ENCODE measurements at regions not wholly inside any gene's neighbourhood (a gene's known extent, or its start where the extent isn't known, plus 50 kb on each side); places are given as distances from the start of the nearest gene placed in this dataset.
"Not testable (repeated sequence)": the region's sequence is repeated elsewhere in the genome, so short reads cannot be mapped to it uniquely, and the experiment has no call there.

DNA sequence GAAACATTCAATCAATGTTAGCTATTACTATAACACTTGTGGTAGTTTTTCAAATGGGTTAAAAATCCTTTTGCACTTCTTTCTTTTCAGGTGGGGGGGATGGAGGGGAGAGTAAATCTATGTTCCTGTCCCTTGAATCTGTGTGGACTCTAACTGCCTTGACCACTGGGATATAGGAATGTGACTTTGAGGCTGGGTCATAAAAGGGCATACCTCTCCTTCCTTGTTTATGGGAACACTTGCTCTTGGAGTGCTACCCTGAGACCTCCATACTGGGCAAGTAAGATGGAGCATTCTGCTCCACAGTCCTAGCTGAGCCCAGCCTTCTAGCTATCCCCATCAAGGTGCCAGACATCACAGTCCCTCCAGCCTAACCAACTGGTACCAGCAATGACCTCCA, 89.3 kb upstream of the SIM2 start:
- no peaks in the 10 kb centered on the region for H3K4me1 ChIP-seq (ENCODE audit: control insufficient read depth, insufficient read depth, low read length)
- H3K27ac ChIP-seq (ENCODE audit: low read length), result no peak overlapping the region
- H3K9me3 ChIP-seq (ENCODE audit: control insufficient read depth, low read depth, low read length), result no peaks in the 10 kb centered on the region
- H3K36me3 ChIP-seq (ENCODE audit: control insufficient read depth, insufficient read depth, low read length), result no peaks in the 10 kb centered on the region
- peaks cover 18% of the 10 kb centered on the region for H3K27me3 ChIP-seq (ENCODE audit: control insufficient read depth, insufficient read depth, low read length)
- no peak overlapping the region for H3K4me3 ChIP-seq (ENCODE audit: low read length)
- DNase-seq, result no peak

DNA sequence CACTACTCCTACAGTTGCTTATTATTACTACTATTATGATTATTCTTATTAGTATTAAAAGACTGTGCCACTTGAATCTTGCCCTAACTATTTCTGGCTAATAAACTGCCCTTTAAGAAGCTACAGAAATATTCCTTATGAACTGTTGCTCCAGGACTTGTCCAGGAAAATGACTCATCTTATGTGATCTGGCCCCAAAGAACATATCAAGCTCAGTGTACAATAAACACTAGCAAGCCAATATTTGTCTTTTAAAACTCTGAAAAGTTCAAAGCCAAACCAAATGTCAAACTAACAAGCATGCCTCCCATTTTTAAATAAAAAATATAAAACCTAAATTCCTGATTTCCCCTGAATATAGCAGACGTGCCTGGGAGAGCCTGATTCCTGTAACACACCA, 88.7 kb upstream of the SIM2 start:
- Histone ChIP-seq H3K4me1 (ENCODE audit: control insufficient read depth, insufficient read depth, low read length) (no peaks in the 10 kb centered on the region), H3K27me3 (ENCODE audit: control insufficient read depth, insufficient read depth, low read length) (peaks cover 20% of the 10 kb centered on the region)
- WGBS (ENCODE audit: insufficient coverage, low lambda C conversion rate), result no CpG with 5 or more reads among the region's 1 CpG

DNA sequence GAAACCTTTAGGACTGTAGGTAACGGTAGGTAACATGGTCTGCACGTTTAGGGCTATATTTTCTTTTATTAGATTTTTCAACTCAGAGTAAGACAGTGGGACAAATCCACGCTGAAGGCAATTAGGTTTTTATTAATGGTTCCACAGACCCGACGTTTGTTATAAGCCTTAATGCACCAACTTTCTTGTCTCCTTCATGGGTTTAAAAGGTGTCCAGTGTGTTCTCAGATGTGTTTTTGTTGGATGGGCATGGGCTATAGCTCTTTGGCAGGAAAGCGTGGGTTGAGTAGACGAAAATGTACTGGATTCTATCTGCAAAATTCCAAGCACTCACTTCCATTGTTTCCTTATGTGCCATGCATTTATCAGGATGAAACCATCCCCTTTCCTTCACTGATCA, 88.0 kb upstream of the SIM2 start:
- Histone ChIP-seq H3K4me3 (ENCODE audit: low read length) (no peak overlapping the region), H3K27me3 (ENCODE audit: control insufficient read depth, insufficient read depth, low read length) (peaks cover 22% of the 10 kb centered on the region), H3K9me3 (ENCODE audit: control insufficient read depth, low read depth, low read length) (no peaks in the 10 kb centered on the region), H3K27ac (ENCODE audit: low read length) (no peak overlapping the region), H3K36me3 (ENCODE audit: control insufficient read depth, insufficient read depth, low read length) (no peaks in the 10 kb centered on the region), H3K4me1 (ENCODE audit: control insufficient read depth, insufficient read depth, low read length) (no peaks in the 10 kb centered on the region)
- 80% methylated on average over 2 of the region's 7 CpGs for whole genome bisulfite sequencing (ENCODE audit: insufficient coverage, low lambda C conversion rate)
- no peak for DNase-seq

More for the DNA sequence above, 88.7 kb upstream of the SIM2 start:
- no peaks in the 10 kb centered on the region for H3K36me3 ChIP-seq (ENCODE audit: control insufficient read depth, insufficient read depth, low read length)
- H3K9me3 ChIP-seq (ENCODE audit: control insufficient read depth, low read depth, low read length), result no peaks in the 10 kb centered on the region
- no peak for DNase-seq
- no peak overlapping the region for H3K4me3 ChIP-seq (ENCODE audit: low read length)
- no peak overlapping the region for H3K27ac ChIP-seq (ENCODE audit: low read length)

DNA sequence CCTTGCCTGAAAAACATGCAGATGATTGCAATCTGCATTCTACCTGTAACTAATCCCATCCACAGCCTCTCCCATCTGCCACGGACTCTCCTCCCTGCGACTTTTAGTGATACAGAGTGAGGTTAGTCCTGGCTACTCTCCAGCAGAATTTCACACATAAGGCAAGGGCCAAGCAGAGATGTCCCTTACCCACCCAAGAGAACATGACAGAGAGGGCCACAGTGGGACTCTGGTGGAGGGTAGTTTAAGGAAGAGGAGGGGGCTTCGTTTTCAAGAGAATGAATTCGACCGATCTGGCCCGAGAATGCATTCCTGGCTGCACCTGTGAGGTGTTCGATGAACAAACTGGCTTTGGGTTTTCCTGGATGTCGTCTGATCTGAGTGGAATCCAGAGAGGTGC, 87.5 kb upstream of the SIM2 start:
- H3K27me3 ChIP-seq (ENCODE audit: control insufficient read depth, insufficient read depth, low read length), result peaks cover 22% of the 10 kb centered on the region
- no peaks in the 10 kb centered on the region for H3K9me3 ChIP-seq (ENCODE audit: control insufficient read depth, low read depth, low read length)
- H3K36me3 ChIP-seq (ENCODE audit: control insufficient read depth, insufficient read depth, low read length), result no peaks in the 10 kb centered on the region
- H3K4me1 ChIP-seq (ENCODE audit: control insufficient read depth, insufficient read depth, low read length), result no peaks in the 10 kb centered on the region
- no peak overlapping the region for H3K27ac ChIP-seq (ENCODE audit: low read length)
- no CpG with 5 or more reads among the region's 8 CpGs for WGBS (ENCODE audit: insufficient coverage, low lambda C conversion rate)
- DNase-seq, result no peak
- H3K4me3 ChIP-seq (ENCODE audit: low read length), result no peak overlapping the region

DNA sequence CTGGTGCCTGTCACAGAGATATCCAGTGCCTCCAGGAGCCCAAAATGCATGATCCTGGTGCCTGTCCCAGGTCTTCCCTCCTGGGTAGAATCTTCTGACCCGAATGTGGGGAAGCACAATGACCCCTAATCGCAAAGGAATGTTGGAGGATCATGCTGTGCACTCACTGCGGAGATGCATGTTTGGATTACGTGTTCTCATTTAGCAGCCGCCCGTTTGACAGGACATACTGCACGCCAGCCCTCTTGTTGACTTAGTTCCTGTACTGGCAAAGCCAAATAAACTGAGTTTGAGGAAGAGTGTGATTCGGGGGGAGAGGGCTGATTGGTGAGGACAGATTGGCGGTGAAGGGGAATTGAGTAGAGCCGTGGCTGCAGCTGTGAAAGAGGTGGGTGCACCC, 85.9 kb upstream of the SIM2 start:
- WGBS (ENCODE audit: insufficient coverage, low lambda C conversion rate), result 50% methylated on average over 1 of the region's 10 CpGs

DNA sequence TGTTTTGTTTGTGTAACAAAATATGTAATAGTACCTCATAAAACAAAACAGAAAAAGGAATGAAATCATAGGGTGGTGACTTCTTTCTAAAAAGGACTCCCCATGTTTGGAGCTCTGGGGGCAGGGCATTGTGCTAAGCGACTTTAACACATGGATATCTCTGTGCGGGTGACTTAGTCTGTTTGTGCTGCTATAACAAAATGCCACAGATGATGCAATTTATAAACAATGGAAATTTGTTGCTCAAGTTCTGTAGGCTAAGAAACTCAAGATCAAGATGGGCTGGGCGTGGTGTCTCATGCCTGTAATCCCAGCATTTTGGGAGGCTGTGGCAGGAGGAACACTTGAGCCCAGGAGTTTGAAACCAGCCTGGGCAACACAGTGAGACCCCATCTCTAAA, 85.4 kb upstream of the SIM2 start:
- Histone ChIP-seq H3K27me3 (ENCODE audit: control insufficient read depth, insufficient read depth, low read length) (peaks cover 22% of the 10 kb centered on the region), H3K4me3 (ENCODE audit: low read length) (no peak overlapping the region), H3K4me1 (ENCODE audit: control insufficient read depth, insufficient read depth, low read length) (no peaks in the 10 kb centered on the region), H3K27ac (ENCODE audit: low read length) (no peak overlapping the region), H3K9me3 (ENCODE audit: control insufficient read depth, low read depth, low read length) (no peaks in the 10 kb centered on the region), H3K36me3 (ENCODE audit: control insufficient read depth, insufficient read depth, low read length) (no peaks in the 10 kb centered on the region)
- DNase-seq, result no peak
- no CpG with 5 or more reads among the region's 3 CpGs for WGBS (ENCODE audit: insufficient coverage, low lambda C conversion rate)

More for the DNA sequence above, 85.9 kb upstream of the SIM2 start:
- H3K4me3 ChIP-seq (ENCODE audit: low read length), result no peak overlapping the region
- H3K9me3 ChIP-seq (ENCODE audit: control insufficient read depth, low read depth, low read length), result no peaks in the 10 kb centered on the region
- no peak overlapping the region for H3K27ac ChIP-seq (ENCODE audit: low read length)
- H3K36me3 ChIP-seq (ENCODE audit: control insufficient read depth, insufficient read depth, low read length), result no peaks in the 10 kb centered on the region
- H3K4me1 ChIP-seq (ENCODE audit: control insufficient read depth, insufficient read depth, low read length), result no peaks in the 10 kb centered on the region
- peaks cover 22% of the 10 kb centered on the region for H3K27me3 ChIP-seq (ENCODE audit: control insufficient read depth, insufficient read depth, low read length)
- DNase-seq, result no peak

DNA sequence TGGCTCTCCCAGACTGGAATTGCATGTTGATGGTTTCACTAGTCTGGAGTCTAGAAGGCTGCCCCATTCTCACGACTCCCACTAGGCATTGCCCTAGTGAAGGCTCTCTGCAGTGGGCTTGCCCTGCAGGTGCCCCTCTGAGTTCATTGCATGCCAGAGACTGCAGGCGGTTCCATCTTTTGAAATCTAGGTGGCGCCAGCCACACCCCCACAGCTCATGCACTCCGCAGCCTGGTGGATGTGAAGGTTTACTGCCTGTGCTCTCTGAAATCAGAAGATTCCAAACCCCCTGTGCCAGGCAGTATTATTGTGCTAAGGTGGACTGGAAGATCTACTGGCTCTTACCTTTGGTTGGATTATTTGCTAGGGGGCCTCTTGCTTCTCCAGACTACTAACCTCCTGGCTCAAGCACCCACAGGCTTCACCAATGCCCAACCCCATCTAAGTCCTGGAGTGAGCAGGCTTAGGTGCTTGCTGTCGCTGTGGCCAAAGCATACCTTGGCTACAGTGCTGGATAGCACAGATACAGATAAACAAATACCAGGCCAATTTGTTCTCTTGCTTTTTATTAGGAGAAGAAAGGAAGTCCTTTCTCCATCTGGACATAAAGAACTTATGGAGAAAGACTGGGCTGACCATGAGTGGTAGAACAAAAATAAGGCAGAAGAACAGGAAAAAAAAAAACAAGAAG, 83.5 kb upstream of the SIM2 start:
- WGBS (ENCODE audit: insufficient coverage, low lambda C conversion rate), result no CpG with 5 or more reads among the region's 5 CpGs
- Histone ChIP-seq H3K27ac (ENCODE audit: low read length) (no peak overlapping the region), H3K36me3 (ENCODE audit: control insufficient read depth, insufficient read depth, low read length) (no peaks in the 10 kb centered on the region), H3K27me3 (ENCODE audit: control insufficient read depth, insufficient read depth, low read length) (peaks cover 22% of the 10 kb centered on the region), H3K9me3 (ENCODE audit: control insufficient read depth, low read depth, low read length) (no peaks in the 10 kb centered on the region), H3K4me3 (ENCODE audit: low read length) (no peak overlapping the region), H3K4me1 (ENCODE audit: control insufficient read depth, insufficient read depth, low read length) (no peaks in the 10 kb centered on the region)
- DNase-seq, result no peak

DNA sequence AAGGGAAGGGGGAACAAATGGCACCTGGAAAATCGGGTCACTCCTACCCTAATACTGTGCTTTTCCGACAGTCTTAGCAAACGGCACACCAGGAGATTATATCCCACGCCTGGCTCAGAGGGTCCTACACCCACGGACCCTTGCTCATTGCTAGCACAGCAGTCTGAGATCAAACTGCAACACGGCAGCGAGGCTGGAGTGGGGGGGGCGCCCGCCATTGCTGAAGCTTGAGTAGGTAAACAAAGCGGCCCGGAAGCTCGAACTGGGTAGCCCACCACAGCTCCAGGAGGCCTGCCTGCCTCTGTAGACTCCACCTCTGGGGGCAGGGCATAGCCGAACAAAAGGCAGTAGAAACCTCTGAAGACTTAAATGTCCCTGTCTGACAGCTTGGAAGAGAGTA, 82.1 kb upstream of the SIM2 start:
- not testable (repeated sequence) for DNase-seq; H3K9me3 ChIP-seq (ENCODE audit: control insufficient read depth, low read depth, low read length); H3K4me1 ChIP-seq (ENCODE audit: control insufficient read depth, insufficient read depth, low read length); H3K27ac ChIP-seq (ENCODE audit: low read length); H3K36me3 ChIP-seq (ENCODE audit: control insufficient read depth, insufficient read depth, low read length); H3K4me3 ChIP-seq (ENCODE audit: low read length)
- no CpG with 5 or more reads among the region's 13 CpGs for WGBS (ENCODE audit: insufficient coverage, low lambda C conversion rate)
- peaks cover 16% of the 10 kb centered on the region for H3K27me3 ChIP-seq (ENCODE audit: control insufficient read depth, insufficient read depth, low read length)

DNA sequence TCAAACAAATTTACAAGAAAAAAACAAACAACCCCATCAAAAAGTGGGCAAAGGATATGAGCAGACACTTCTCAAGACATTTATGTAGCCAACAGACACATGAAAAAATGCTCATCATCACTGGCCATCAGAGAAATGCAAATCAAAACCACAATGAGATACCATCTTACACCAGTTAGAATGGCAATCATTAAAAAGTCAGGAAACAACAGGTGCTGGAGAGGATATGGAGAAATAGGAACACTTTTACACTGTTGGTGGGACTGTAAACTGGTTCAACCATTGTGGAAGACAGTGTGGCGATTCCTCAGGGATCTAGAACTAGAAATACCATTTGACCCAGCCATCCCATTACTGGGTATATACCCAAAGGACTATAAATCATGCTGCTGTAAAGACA, 77.1 kb upstream of the SIM2 start:
- H3K27ac ChIP-seq (ENCODE audit: low read length); H3K4me1 ChIP-seq (ENCODE audit: control insufficient read depth, insufficient read depth, low read length); H3K36me3 ChIP-seq (ENCODE audit: control insufficient read depth, insufficient read depth, low read length); H3K9me3 ChIP-seq (ENCODE audit: control insufficient read depth, low read depth, low read length); H3K27me3 ChIP-seq (ENCODE audit: control insufficient read depth, insufficient read depth, low read length); DNase-seq; H3K4me3 ChIP-seq (ENCODE audit: low read length): not testable (repeated sequence)
- WGBS (ENCODE audit: insufficient coverage, low lambda C conversion rate), result no CpG with 5 or more reads among the region's 1 CpG

DNA sequence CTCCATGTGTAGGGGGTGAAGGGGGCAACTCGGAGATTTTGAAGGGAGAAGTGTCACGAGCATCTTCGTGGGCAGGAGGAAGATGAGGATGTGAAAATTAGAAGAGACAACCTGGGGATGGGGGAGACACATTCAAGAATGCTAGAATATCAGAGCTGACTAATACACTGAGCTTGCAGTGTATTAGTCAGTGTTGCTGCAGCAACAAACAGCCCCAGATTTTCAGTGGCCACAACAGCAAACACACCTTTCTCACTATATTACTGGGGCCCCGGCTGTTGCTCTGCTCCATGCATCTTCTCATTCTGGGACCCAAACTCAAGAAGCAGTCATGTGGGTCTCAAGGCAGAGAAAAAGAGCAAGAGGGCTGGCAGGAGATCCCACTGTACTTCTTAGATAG, 74.8 kb upstream of the SIM2 start:
- no peaks in the 10 kb centered on the region for H3K4me1 ChIP-seq (ENCODE audit: control insufficient read depth, insufficient read depth, low read length)
- H3K9me3 ChIP-seq (ENCODE audit: control insufficient read depth, low read depth, low read length), result no peaks in the 10 kb centered on the region
- H3K27me3 ChIP-seq (ENCODE audit: control insufficient read depth, insufficient read depth, low read length), result peaks cover 8% of the 10 kb centered on the region
- DNase-seq, result no peak
- 63% methylated on average over 3 of the region's 4 CpGs for WGBS (ENCODE audit: insufficient coverage, low lambda C conversion rate)
- H3K36me3 ChIP-seq (ENCODE audit: control insufficient read depth, insufficient read depth, low read length), result no peaks in the 10 kb centered on the region
- no peak overlapping the region for H3K4me3 ChIP-seq (ENCODE audit: low read length)
- no peak overlapping the region for H3K27ac ChIP-seq (ENCODE audit: low read length)

DNA sequence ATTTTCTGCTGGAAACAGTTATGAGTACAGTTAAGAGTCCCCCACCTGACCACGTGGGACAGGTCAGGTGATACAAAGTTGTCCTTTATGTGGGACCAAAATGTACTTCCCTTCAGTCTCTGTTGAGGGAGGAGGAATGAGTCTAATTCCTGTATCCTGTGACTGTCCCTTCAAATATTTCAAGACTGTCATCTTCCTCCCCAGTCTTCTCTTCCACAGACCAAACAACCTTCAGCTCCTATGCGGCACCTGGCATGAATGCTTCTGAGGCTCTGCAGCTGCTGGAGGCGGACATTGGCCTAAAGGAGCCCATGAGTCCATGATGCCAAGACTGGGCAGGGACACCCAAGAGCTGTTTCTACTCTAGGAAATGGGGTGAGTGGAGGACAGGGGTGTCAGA, 72.1 kb upstream of the SIM2 start:
- H3K36me3 ChIP-seq (ENCODE audit: control insufficient read depth, insufficient read depth, low read length), result no peaks in the 10 kb centered on the region
- peaks cover 17% of the 10 kb centered on the region for H3K27me3 ChIP-seq (ENCODE audit: control insufficient read depth, insufficient read depth, low read length)
- H3K9me3 ChIP-seq (ENCODE audit: control insufficient read depth, low read depth, low read length), result no peaks in the 10 kb centered on the region
- DNase-seq, result no peak
- no peak overlapping the region for H3K4me3 ChIP-seq (ENCODE audit: low read length)
- no CpG with 5 or more reads among the region's 3 CpGs for WGBS (ENCODE audit: insufficient coverage, low lambda C conversion rate)
- H3K4me1 ChIP-seq (ENCODE audit: control insufficient read depth, insufficient read depth, low read length), result no peaks in the 10 kb centered on the region
- H3K27ac ChIP-seq (ENCODE audit: low read length), result no peak overlapping the region
